PFSK-1 (cell line): ENCODE measurements at regions not wholly inside any gene's neighbourhood (a gene's known extent, or its start where the extent isn't known, plus 50 kb on each side); places are given as distances from the start of the nearest gene placed in this dataset.
A peak's percentile ranks its signal among the peaks of the same experiment; 100 is the strongest.

Source experiments
- FOXP2 ChIP-seq: optimal IDR thresholded peaks from 2 replicates; pipeline ENCODE3; 2011; ENCODE audit warnings: borderline replicate concordance, control low read depth, inconsistent platforms; ENCODE audit not compliant: insufficient read depth; ENCODE audit errors: extremely low read length, extremely low read depth
- POLR2AphosphoS5 ChIP-seq: IDR thresholded peaks from 2 replicates; pipeline ENCODE4 v1.6.1; 2012; ENCODE audit warnings: low read depth, mild to moderate bottlenecking, control low read depth, low read length, moderate library complexity
- REST ChIP-seq, 2 experiments: IDR thresholded peaks; 2 replicates each; pipeline versions ENCODE4 v1.6.1 to v1.8.0; 2011 to 2012; ENCODE audit warnings: low read depth in 2 of 2, low read length in 2 of 2, control low read depth in 1 of 2, inconsistent platforms in 1 of 2, mild to moderate bottlenecking in 1 of 2, moderate library complexity in 1 of 2; ENCODE audit not compliant: insufficient read depth in 1 of 2
- SIN3A ChIP-seq: IDR thresholded peaks from 2 replicates; pipeline ENCODE4 v1.6.1; 2012; ENCODE audit warnings: mild to moderate bottlenecking, low read length, moderate library complexity, borderline replicate concordance; ENCODE audit not compliant: insufficient read depth
- TAF1 ChIP-seq: IDR thresholded peaks from 2 replicates; pipeline ENCODE4 v1.6.1; 2012; ENCODE audit warnings: low read length, control low read depth, borderline replicate concordance; ENCODE audit not compliant: insufficient read depth

GRCh38 chr15:22699881-22700280 lies 86.6 kb upstream of the NIPA1 start:
- peak in 1 of 2 experiments; percentile 79; a peak in 2 of 4 replicates for TF ChIP-seq REST (IDR thresholded peaks at IDR 0.05; ENCODE audit: insufficient read depth in 1 of 2, low read depth in 2 of 2, low read length in 2 of 2)

- TF ChIP-seq POLR2AphosphoS5 = no peak
- no peak for TF ChIP-seq SIN3A
- TF ChIP-seq REST (IDR thresholded peaks at IDR 0.05; ENCODE audit: insufficient read depth in 1 of 2, low read depth in 2 of 2, low read length in 2 of 2) = no peak
- no peak for TF ChIP-seq FOXP2
- TF ChIP-seq TAF1 = no peak
Measured at GRCh38 chr15:22735781-22736180, 50.7 kb upstream of the NIPA1 start.
